GM10266 (cell line): ENCODE measurements at regions not wholly inside any gene's neighbourhood (a gene's known extent, or its start where the extent isn't known, plus 50 kb on each side); places are given as distances from the start of the nearest gene placed in this dataset.

Experiments
- DNase-seq: peaks from one replicate; pipeline ENCODE4 v3.0.0; 2012; ENCODE audit errors: extremely low spot score
- TF ChIP-seq, protein P1 (sequence below): IDR thresholded peaks from 2 replicates; pipeline ENCODE4 v1.5.1; 2012; ENCODE audit warnings: mild to moderate bottlenecking, low read depth; ENCODE audit not compliant: control insufficient read depth, insufficient read depth; ENCODE audit errors: missing control alignments

DNA sequence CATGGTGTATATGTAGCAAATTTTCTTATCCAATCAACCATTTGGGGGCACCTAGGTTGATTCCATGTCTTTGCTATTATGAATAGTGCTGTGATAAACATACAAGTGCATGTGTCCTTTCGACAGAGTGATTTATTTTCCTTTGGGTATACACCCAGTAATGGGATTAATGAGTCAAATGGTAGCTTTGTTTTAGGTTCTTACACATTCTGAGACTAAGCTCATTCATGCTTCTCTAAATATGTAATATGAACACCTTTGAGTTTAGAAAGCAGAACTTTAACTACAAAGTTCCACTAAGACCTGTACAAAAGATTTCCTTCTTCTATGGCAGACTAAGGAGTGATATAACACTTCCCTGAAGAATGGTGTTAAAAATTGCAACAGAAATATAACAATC is 627.0 kb downstream of the KCNA4 start:
- TF ChIP-seq, protein P1, sequence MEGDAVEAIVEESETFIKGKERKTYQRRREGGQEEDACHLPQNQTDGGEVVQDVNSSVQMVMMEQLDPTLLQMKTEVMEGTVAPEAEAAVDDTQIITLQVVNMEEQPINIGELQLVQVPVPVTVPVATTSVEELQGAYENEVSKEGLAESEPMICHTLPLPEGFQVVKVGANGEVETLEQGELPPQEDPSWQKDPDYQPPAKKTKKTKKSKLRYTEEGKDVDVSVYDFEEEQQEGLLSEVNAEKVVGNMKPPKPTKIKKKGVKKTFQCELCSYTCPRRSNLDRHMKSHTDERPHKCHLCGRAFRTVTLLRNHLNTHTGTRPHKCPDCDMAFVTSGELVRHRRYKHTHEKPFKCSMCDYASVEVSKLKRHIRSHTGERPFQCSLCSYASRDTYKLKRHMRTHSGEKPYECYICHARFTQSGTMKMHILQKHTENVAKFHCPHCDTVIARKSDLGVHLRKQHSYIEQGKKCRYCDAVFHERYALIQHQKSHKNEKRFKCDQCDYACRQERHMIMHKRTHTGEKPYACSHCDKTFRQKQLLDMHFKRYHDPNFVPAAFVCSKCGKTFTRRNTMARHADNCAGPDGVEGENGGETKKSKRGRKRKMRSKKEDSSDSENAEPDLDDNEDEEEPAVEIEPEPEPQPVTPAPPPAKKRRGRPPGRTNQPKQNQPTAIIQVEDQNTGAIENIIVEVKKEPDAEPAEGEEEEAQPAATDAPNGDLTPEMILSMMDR: no peak
- no peak for DNase-seq

DNA sequence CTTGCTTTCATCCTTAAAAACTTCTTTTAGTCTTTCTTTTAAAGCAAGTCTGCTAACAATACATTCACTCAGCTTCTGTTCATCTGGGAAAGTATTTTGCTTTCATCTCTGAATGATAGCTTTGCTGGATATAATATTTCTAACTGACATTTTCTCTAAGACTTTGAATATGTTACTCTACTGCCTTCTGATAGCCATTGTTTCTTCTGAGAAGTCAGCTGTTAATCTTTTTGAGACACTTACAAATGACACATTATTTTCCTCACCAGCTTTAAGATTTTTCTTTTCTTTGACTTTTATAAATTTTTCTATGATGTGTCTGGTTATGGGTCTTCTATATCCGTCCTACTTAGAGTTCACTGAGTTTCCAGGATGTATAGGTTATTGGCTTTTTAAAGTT is 643.1 kb downstream of the KCNA4 start:
- TF ChIP-seq, protein P1: no peak
- DNase-seq: no peak

DNA sequence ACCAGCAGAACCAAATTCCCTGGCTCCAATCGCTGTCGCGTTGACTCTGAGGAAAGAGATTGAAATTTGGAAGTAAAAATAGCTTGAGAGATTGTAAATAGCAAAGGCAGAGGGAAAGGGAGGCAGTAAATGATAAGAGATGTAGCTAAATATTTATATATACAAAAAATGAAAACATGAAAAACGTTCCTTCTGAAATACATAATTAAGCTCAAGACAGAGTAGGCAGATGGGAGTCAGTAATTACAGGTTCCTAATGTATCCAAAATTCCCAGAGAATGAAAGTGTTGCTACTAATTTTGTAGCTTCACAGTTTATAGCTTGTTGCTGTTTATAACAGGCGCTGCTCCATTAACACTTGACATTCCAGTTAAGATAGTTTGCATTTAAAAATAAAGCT is 648.7 kb downstream of the KCNA4 start:
- no peak for DNase-seq
- TF ChIP-seq, protein P1: no peak

DNA sequence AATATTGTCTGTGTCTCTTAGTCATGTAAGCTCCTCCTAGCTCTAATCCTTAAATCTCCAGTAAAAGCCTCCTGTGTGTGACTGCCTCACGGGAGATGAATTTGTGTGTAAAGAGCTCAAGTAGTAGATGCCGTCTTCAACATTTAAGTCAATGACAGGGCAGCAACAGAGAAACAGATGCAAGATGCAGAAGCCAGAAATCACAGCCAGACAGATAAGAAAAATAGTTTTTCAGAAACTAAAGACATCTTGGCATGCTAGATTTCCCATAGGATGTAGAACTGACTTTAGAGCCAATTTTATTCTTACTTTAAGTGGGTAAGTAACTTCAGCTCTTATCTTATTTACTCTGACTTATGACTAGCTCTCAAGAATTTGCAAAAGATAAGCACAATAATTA is 652.8 kb downstream of the KCNA4 start:
- TF ChIP-seq, protein P1: no peak
- DNase-seq: no peak

DNA sequence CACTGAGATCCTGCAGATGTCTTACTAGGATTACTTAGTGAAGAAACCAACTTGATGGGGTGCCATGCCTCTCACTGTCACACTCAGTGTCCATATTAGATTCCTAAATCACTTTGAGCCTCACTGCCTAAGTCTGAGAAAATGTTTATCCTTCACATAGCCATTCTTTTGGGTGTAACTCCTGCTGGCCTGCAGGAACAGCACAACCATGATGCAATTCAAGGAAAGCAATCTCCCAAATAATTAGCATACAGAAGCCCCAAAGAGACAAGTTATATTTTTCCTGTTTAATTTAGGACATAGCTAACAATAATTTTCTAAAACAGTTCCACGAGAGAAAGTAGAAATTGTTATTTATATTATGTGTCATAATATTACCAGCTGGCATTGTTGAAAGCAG is 655.5 kb downstream of the KCNA4 start:
- no peak for DNase-seq
- TF ChIP-seq, protein P1: no peak

DNA sequence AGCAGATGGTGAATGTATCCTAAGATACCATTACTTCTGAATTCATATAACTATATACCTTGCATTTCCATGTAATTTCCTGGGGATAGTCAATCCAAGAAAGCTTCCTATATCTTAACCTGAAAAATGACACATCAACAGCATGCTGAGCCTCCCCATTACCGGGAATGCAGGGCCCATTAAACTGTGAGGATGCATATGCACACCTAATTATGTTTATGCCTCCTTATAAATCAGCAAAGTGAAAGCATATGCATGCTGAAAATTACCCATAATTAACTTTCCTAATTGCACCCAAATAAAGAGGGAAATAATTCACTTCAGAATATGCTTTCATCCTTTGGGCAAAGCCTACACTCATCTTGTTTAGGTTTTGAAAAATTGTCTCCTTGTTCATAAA is 663.0 kb downstream of the KCNA4 start:
- TF ChIP-seq, protein P1: no peak
- DNase-seq: no peak

DNA sequence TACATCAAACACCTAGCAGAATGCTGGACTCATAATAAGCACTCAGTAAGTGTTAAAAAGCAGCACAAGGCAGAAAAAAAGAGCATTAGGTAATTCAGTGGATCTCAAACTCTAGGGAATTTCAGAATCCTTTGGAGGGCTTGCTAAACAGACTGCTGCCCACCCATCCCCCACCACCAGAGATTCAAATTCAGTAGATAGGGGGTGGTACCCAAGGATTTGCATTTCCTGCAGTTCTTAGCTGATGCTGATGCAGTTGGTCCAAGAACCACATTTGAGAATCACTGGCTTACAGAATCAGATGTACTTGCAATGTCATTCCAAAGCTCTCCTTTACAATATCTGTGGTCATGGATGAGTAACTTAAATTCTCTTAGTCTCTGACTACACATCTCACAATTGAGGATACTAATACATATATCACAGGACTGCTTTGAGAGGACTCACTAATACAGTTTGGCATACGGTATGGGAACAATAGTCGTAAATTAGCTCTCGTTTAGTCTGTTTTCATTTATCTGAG is 664.5 kb downstream of the KCNA4 start:
- TF ChIP-seq, protein P1: no peak
- no peak for DNase-seq
